Esophagus squamous epithelium (tissue), 4 donors: ENCODE measurements at regions not wholly inside any gene's neighbourhood (a gene's known extent, or its start where the extent isn't known, plus 50 kb on each side); places are given as distances from the start of the nearest gene placed in this dataset.

ENCODE experiments used
- CTCF ChIP-seq, 6 experiments: fragments of 450-650 bp in 4 of 6; fragments of 200-600 bp in 2 of 6; sonication (generic) in 2 of 6; IDR thresholded peaks; one replicate each; pipeline ENCODE4 v1.5.1; 2016 to 2019; ENCODE audit warnings: antibody characterized with exemption in 6 of 6, mild to moderate bottlenecking in 4 of 6, moderate library complexity in 4 of 6
- POLR2A ChIP-seq, 4 donors: fragments of 450-650 bp; IDR thresholded peaks; one replicate each; pipeline ENCODE4 v1.6.1; 2017; ENCODE audit warnings: antibody characterized with exemption in 4 of 4, mild to moderate bottlenecking in 4 of 4, moderate library complexity in 3 of 4

- TF ChIP-seq CTCF (IDR thresholded peaks at IDR 0.05) (no peak), POLR2A (IDR thresholded peaks at IDR 0.05) (no peak)
Observed at GRCh38 chr18:71842666-71843065, 701.5 kb downstream of the CBLN2 start.
